ES-I3 (cell line): ENCODE measurements at regions not wholly inside any gene's neighbourhood (a gene's known extent, or its start where the extent isn't known, plus 50 kb on each side); places are given as distances from the start of the nearest gene placed in this dataset.
"Not testable (repeated sequence)": the region's sequence is repeated elsewhere in the genome, so short reads cannot be mapped to it uniquely, and the experiment has no call there.

ENCODE experiments used
- H3K36me3 ChIP-seq: 2 replicates; pipeline ENCODE4 v1.6.1; 2013; ENCODE audit warnings: mild to moderate bottlenecking, low read length, control low read depth, moderate library complexity; ENCODE audit not compliant: insufficient read depth
- H3K4me1 ChIP-seq: 2 replicates; pipeline ENCODE4 v1.6.1; 2013; ENCODE audit warnings: mild to moderate bottlenecking, control low read depth, low read length; ENCODE audit not compliant: insufficient read depth
- H3K9ac ChIP-seq: 2 replicates; pipeline ENCODE4 v1.6.1; 2013; ENCODE audit warnings: low read depth, mild to moderate bottlenecking, low read length, moderate library complexity
- H3K9me3 ChIP-seq: 2 replicates; pipeline ENCODE4 v1.6.1; 2013; ENCODE audit warnings: mild to moderate bottlenecking, low read length, moderate library complexity; ENCODE audit not compliant: control insufficient read depth, insufficient read depth

- not testable (repeated sequence) for H3K36me3 ChIP-seq, H3K9me3 ChIP-seq, H3K4me1 ChIP-seq, H3K9ac ChIP-seq
Measured at GRCh38 chr9:39585233-39585632, 229.8 kb downstream of the SPATA31A1 start.

DNA sequence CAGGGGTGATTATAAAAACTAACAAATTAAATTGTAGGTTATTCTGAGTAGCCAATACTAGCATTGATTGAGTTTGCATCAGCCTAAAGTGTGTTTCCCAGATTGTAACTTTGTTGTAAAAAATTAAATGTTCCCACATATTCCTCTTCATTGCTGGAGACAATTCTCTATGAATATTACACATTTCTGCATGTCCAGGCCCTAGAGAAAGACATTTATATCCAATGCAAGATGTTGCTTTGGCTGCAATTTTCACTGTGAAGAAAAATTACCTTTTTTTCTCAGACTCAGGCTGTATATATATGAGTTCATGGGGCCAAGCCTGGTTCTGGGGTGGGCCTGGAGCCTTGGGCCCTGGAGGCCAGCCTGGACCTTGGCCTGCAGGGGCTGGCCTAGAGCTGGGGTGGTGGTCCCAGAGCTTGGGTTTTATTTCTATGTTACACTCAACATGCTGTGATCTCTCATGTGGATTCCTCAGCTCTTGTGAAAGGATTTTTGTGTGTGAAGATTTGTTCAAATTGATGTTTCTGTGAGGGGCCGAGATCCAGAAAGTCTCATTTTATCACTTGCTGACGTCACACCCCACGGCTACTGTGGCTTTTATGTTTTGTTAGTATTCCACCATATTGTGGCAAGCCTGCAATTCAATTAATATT lies 232.5 kb downstream of the SPATA31A1 start:
- Histone ChIP-seq H3K36me3 (no peaks in the 10 kb centered on the region), H3K4me1 (no peaks in the 10 kb centered on the region), H3K9ac (no peak overlapping the region), H3K9me3 (no peaks in the 10 kb centered on the region)

GRCh38 chr9:39588500-39589137 lies 233.2 kb downstream of the SPATA31A1 start:
- no peaks in the 10 kb centered on the region for H3K9me3 ChIP-seq
- H3K36me3 ChIP-seq, result no peaks in the 10 kb centered on the region
- no peaks in the 10 kb centered on the region for H3K4me1 ChIP-seq
- H3K9ac ChIP-seq, result no peak overlapping the region

GRCh38 chr9:39604089-39604488 lies 248.6 kb downstream of the SPATA31A1 start:
- H3K4me1 ChIP-seq, result not testable (repeated sequence)

GRCh38 chr9:39611449-39612231 lies 256.2 kb downstream of the SPATA31A1 start:
- H3K4me1 ChIP-seq, H3K36me3 ChIP-seq, H3K9me3 ChIP-seq, H3K9ac ChIP-seq: not testable (repeated sequence)

More at GRCh38 chr9:39604089-39604488, 248.6 kb downstream of the SPATA31A1 start:
- not testable (repeated sequence) for H3K36me3 ChIP-seq, H3K9ac ChIP-seq, H3K9me3 ChIP-seq

DNA sequence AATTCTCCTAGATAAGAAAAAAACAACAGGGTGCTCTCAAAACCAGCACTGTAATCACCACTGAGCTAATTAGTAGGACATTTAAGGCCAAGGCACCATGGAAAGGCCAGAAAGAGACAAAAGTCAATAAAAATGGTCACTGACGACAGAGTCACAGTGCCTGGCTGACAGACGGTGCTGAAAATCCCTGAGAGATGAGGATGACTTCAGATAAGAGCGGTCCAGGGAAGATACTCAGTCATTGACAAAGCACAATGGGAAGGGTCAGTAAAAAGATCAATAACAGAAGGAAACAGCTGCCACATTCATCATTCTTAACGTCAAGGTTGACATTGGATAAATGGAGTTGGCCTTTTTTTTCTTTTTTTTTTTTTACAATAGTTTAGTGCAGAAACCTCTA lies 261.0 kb downstream of the SPATA31A1 start:
- H3K36me3 ChIP-seq, H3K9me3 ChIP-seq, H3K4me1 ChIP-seq, H3K9ac ChIP-seq: not testable (repeated sequence)

- H3K9ac ChIP-seq, H3K36me3 ChIP-seq, H3K9me3 ChIP-seq, H3K4me1 ChIP-seq: not testable (repeated sequence)
Measured at GRCh38 chr9:39624048-39624447, 268.6 kb downstream of the SPATA31A1 start.

DNA sequence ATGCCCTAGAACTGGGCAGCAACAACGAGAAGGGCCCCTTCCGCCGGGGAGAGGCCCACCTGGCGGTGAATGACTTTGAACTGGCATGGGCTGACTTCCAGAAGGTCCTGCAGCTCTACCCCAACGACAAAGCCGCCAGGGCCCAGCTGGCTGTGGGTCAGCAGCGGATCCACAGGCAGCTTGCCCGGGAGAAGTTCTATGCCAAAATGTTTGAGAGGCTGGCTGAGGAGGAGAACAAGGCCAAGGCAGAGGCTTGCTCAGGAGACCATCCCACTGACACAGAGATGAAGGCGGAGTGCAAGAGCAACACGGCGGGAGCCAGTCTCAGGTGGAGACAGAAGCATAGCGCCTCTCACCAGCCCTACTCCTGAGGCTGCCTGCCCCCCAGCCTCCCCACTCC lies 276.6 kb downstream of the SPATA31A1 start:
- not testable (repeated sequence) for H3K4me1 ChIP-seq, H3K9me3 ChIP-seq, H3K9ac ChIP-seq, H3K36me3 ChIP-seq

- not testable (repeated sequence) for H3K9ac ChIP-seq, H3K9me3 ChIP-seq, H3K36me3 ChIP-seq, H3K4me1 ChIP-seq
Measured at GRCh38 chr9:39649029-39649428, 293.6 kb downstream of the SPATA31A1 start.

- H3K4me1 ChIP-seq, H3K36me3 ChIP-seq, H3K9me3 ChIP-seq, H3K9ac ChIP-seq: not testable (repeated sequence)
Measured at GRCh38 chr9:39656960-39657603, 301.6 kb downstream of the SPATA31A1 start.

DNA sequence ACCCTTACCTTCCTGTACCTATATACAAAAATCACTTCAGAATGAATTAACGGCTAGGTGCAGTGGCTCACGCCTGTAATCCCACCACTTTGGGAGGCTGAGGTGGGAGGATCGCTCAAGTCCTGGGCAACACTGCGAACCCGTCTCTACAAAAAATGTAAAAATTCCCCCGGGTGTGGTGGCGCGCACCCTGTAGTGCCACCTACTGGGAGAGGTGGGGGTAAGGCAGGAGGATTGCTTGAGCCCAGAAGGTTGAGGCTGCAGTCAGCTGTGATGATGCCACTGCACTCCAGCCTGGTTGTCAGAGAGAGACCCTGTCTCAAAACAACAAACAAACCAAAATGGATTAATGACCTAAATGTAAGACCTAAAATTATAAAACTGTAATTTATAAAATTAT lies 307.6 kb downstream of the SPATA31A1 start:
- not testable (repeated sequence) for H3K4me1 ChIP-seq, H3K36me3 ChIP-seq, H3K9me3 ChIP-seq, H3K9ac ChIP-seq

DNA sequence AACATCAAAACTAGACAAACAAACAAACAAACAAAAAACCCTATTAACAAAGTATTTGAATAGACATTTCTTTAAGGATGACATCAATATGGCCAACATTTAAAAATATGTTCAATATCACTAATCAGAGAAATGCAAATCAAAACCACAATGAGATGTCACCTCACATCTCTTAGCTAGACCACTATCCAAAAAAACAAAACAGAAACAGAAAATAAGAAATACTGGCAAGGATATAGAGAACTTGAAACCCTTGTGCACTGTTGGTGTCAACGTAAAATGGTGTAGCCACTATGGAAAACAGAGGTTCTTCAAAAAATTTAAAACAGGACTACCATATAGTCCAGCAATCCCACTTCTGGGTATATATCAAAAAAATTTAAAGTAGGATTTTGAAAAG lies 308.2 kb downstream of the SPATA31A1 start:
- H3K4me1 ChIP-seq, H3K9me3 ChIP-seq, H3K36me3 ChIP-seq, H3K9ac ChIP-seq: not testable (repeated sequence)

GRCh38 chr9:39665020-39665419 lies 309.6 kb downstream of the SPATA31A1 start:
- H3K4me1 ChIP-seq, H3K9me3 ChIP-seq, H3K36me3 ChIP-seq, H3K9ac ChIP-seq: not testable (repeated sequence)

GRCh38 chr9:39674437-39675210 lies 319.2 kb downstream of the SPATA31A1 start:
- not testable (repeated sequence) for H3K36me3 ChIP-seq, H3K9me3 ChIP-seq, H3K9ac ChIP-seq, H3K4me1 ChIP-seq
